GM21717 (cell line): ENCODE measurements at regions not wholly inside any gene's neighbourhood (a gene's known extent, or its start where the extent isn't known, plus 50 kb on each side); places are given as distances from the start of the nearest gene placed in this dataset.
A peak's percentile ranks its signal among the peaks of the same experiment; 100 is the strongest.

Source experiments
- ATAC-seq: cut with Tn5 transposase; IDR thresholded peaks from one replicate; pipeline ENCODE4 v1.9.1; 2021; ENCODE audit warnings: mild to moderate bottlenecking, moderate library complexity; ENCODE audit not compliant: unreplicated experiment

- ATAC-seq = peak; percentile 75
Measured at GRCh38 chr15:38671675-38672254, 107.2 kb upstream of the RASGRP1 start.

GRCh38 chr15:38672273-38672672 is 107.7 kb upstream of the RASGRP1 start:
- ATAC-seq = no peak

GRCh38 chr15:38672814-38673670 is 108.4 kb upstream of the RASGRP1 start:
- ATAC-seq = peak; percentile 28

- no peak for ATAC-seq
Measured at GRCh38 chr15:38674448-38674847, 109.8 kb upstream of the RASGRP1 start.

GRCh38 chr15:38678281-38678680 is 113.7 kb upstream of the RASGRP1 start:
- no peak for ATAC-seq

- no peak for ATAC-seq
Measured at GRCh38 chr15:38680775-38681174, 116.2 kb upstream of the RASGRP1 start.

- no peak for ATAC-seq
Measured at GRCh38 chr15:38682363-38682762, 117.7 kb upstream of the RASGRP1 start.

GRCh38 chr15:38682861-38683260 is 118.2 kb upstream of the RASGRP1 start:
- ATAC-seq = no peak

- peak; percentile 70 for ATAC-seq
Measured at GRCh38 chr15:38683382-38684242, 119.0 kb upstream of the RASGRP1 start.

GRCh38 chr15:38684440-38685010 is 119.9 kb upstream of the RASGRP1 start:
- no peak for ATAC-seq

GRCh38 chr15:38685686-38686339 is 121.2 kb upstream of the RASGRP1 start:
- no peak for ATAC-seq

- no peak for ATAC-seq
Measured at GRCh38 chr15:38687340-38687739, 122.7 kb upstream of the RASGRP1 start.

GRCh38 chr15:38687775-38688495 is 123.3 kb upstream of the RASGRP1 start:
- ATAC-seq = no peak

- ATAC-seq = no peak
Measured at GRCh38 chr15:38688761-38689160, 124.1 kb upstream of the RASGRP1 start.

GRCh38 chr15:38689522-38689921 is 124.9 kb upstream of the RASGRP1 start:
- ATAC-seq = no peak

- no peak for ATAC-seq
Measured at GRCh38 chr15:38690216-38690615, 125.6 kb upstream of the RASGRP1 start.

GRCh38 chr15:38690719-38691332 is 126.2 kb upstream of the RASGRP1 start:
- no peak for ATAC-seq

- ATAC-seq = no peak
Measured at GRCh38 chr15:38691377-38691776, 126.8 kb upstream of the RASGRP1 start.

- ATAC-seq = no peak
Measured at GRCh38 chr15:38691965-38692788, 127.6 kb upstream of the RASGRP1 start.
